Adrenal gland (tissue), 5 donors: ENCODE measurements at regions not wholly inside any gene's neighbourhood (a gene's known extent, or its start where the extent isn't known, plus 50 kb on each side); places are given as distances from the start of the nearest gene placed in this dataset.

Experiments used
- POLR2A ChIP-seq, 2 donors: fragments of 450-650 bp; IDR thresholded peaks; one replicate each; pipeline ENCODE4 v1.6.1; 2017; ENCODE audit warnings: antibody characterized with exemption in 2 of 2, mild to moderate bottlenecking in 2 of 2, moderate library complexity in 1 of 2
- TF ChIP-seq, protein P1 (sequence below), 6 experiments: fragments of 450-650 bp in 4 of 6; fragments of 200-600 bp in 2 of 6; sonication (generic) in 1 of 6; IDR thresholded peaks; 1 replicate in 5 of 6; 2 replicates in 1 of 6; pipeline versions ENCODE4 v1.5.1 to v1.8.0; 2016 to 2021; ENCODE audit warnings: antibody characterized with exemption in 6 of 6, mild to moderate bottlenecking in 2 of 6, moderate library complexity in 1 of 6
- donor health status: DM: no; HTN: no; CAD: no.

- TF ChIP-seq, protein P1, sequence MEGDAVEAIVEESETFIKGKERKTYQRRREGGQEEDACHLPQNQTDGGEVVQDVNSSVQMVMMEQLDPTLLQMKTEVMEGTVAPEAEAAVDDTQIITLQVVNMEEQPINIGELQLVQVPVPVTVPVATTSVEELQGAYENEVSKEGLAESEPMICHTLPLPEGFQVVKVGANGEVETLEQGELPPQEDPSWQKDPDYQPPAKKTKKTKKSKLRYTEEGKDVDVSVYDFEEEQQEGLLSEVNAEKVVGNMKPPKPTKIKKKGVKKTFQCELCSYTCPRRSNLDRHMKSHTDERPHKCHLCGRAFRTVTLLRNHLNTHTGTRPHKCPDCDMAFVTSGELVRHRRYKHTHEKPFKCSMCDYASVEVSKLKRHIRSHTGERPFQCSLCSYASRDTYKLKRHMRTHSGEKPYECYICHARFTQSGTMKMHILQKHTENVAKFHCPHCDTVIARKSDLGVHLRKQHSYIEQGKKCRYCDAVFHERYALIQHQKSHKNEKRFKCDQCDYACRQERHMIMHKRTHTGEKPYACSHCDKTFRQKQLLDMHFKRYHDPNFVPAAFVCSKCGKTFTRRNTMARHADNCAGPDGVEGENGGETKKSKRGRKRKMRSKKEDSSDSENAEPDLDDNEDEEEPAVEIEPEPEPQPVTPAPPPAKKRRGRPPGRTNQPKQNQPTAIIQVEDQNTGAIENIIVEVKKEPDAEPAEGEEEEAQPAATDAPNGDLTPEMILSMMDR (IDR thresholded peaks at IDR 0.05), result no peak
- no peak for TF ChIP-seq POLR2A (IDR thresholded peaks at IDR 0.05)
Measured at GRCh38 chr18:28459587-28459986, 282.7 kb upstream of the CDH2 start.
